Activated B cell treated with CpG ODN at 0.5 μM for 24 hours (primary cell): ENCODE measurements at regions not wholly inside any gene's neighbourhood (a gene's known extent, or its start where the extent isn't known, plus 50 kb on each side); places are given as distances from the start of the nearest gene placed in this dataset.

ENCODE experiments used
- ATAC-seq: fragments of 200-7000 bp; cut with Tn5 transposase; one replicate; pipeline ENCODE4 v1.10.0; 2021; ENCODE audit warnings: low read depth, mild to moderate bottlenecking, moderate library complexity
- CTCF ChIA-PET: fragments of 350-600 bp; sonication (Branson Sonifier 250); formaldehyde crosslinking; loops from one replicate; lab custom pipeline; 2021; ENCODE audit warnings: antibody characterized with exemption; lab: Charles Lee
- POLR2A ChIA-PET: fragments of 350-600 bp; sonication (Branson Sonifier 250); formaldehyde crosslinking; loops from one replicate; lab custom pipeline; 2021; ENCODE audit warnings: antibody characterized with exemption; lab: Charles Lee
- DNase-seq: peaks from one replicate; pipeline ENCODE4 v3.0.0; 2022
- H3K27ac Mint-ChIP-seq: one replicate; pipeline ENCODE4 v1.8.0; 2020; ENCODE audit warnings: mixed read lengths
- H3K27me3 Mint-ChIP-seq: one replicate; pipeline ENCODE4 v1.8.0; 2021; ENCODE audit warnings: mixed read lengths
- H3K36me3 Mint-ChIP-seq: one replicate; pipeline ENCODE4 v1.8.0; 2021; ENCODE audit warnings: low read depth, mixed read lengths
- H3K4me1 Mint-ChIP-seq: one replicate; pipeline ENCODE4 v1.8.0; 2021; ENCODE audit warnings: mixed read lengths
- H3K4me3 Mint-ChIP-seq: one replicate; pipeline ENCODE4 v1.8.0; 2020; ENCODE audit warnings: mild to moderate bottlenecking, mixed read lengths
- H3K9me3 Mint-ChIP-seq: one replicate; pipeline ENCODE4 v1.8.0; 2020; ENCODE audit warnings: mixed read lengths
- intact Hi-C: fragments of 100-400 bp; cut with micrococcal nuclease; formaldehyde crosslinking; loops from one replicate; pipeline ENCODE4 v1.15.1; 2024
- TF ChIP-seq, protein P1 (sequence below): fragments of 200-600 bp; IDR thresholded peaks from one replicate; pipeline ENCODE4 v1.8.0; 2022; ENCODE audit warnings: antibody characterized with exemption, mild to moderate bottlenecking

GRCh38 chr9:106059886-106060285 is 365.5 kb downstream of the TMEM38B start:
- peaks cover 2% of the 10 kb centered on the region for H3K9me3 Mint-ChIP-seq
- DNase-seq (no peak), ATAC-seq (no peak)
- no peak overlapping the region for H3K4me3 Mint-ChIP-seq
- no peaks in the 10 kb centered on the region for H3K27me3 Mint-ChIP-seq
- H3K4me1 Mint-ChIP-seq: no peaks in the 10 kb centered on the region
- no peak overlapping the region for H3K27ac Mint-ChIP-seq
- no peaks in the 10 kb centered on the region for H3K36me3 Mint-ChIP-seq
- ChIA-PET POLR2A (no interaction called here), CTCF (no interaction called here)
- intact Hi-C loops: no loop called here
- TF ChIP-seq, protein P1, sequence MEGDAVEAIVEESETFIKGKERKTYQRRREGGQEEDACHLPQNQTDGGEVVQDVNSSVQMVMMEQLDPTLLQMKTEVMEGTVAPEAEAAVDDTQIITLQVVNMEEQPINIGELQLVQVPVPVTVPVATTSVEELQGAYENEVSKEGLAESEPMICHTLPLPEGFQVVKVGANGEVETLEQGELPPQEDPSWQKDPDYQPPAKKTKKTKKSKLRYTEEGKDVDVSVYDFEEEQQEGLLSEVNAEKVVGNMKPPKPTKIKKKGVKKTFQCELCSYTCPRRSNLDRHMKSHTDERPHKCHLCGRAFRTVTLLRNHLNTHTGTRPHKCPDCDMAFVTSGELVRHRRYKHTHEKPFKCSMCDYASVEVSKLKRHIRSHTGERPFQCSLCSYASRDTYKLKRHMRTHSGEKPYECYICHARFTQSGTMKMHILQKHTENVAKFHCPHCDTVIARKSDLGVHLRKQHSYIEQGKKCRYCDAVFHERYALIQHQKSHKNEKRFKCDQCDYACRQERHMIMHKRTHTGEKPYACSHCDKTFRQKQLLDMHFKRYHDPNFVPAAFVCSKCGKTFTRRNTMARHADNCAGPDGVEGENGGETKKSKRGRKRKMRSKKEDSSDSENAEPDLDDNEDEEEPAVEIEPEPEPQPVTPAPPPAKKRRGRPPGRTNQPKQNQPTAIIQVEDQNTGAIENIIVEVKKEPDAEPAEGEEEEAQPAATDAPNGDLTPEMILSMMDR: no peak

DNA sequence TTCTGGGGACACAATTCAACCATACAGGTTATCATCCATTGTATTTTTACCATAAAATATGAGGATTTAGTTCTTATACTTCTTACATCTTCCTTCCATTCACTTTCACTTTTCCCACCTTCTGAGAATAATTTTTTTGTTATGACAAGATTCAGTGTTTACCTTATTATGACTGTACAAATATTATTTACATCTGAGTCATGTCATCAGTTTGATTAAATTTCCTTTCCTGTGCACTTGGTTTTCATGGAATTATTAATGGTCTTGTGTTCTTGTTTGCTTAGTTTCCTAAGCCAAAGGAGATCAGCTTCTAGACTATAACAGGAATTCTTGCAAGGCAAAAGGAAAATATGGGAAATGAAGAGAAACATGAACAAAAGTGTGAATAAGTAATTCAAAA is 366.5 kb downstream of the TMEM38B start:
- DNase-seq: no peak
- ChIA-PET CTCF (no interaction called here), POLR2A (no interaction called here)
- Mint-ChIP-seq H3K27ac (no peak overlapping the region), H3K4me1 (no peaks in the 10 kb centered on the region), H3K27me3 (no peaks in the 10 kb centered on the region), H3K9me3 (peaks cover 2% of the 10 kb centered on the region), H3K36me3 (no peaks in the 10 kb centered on the region), H3K4me3 (no peak overlapping the region)
- ATAC-seq: no peak
- intact Hi-C loops: no loop called here
- TF ChIP-seq, protein P1: no peak

GRCh38 chr9:106062250-106062649 is 367.9 kb downstream of the TMEM38B start:
- intact Hi-C loops: no loop called here
- H3K27me3 Mint-ChIP-seq: no peaks in the 10 kb centered on the region
- no peak overlapping the region for H3K27ac Mint-ChIP-seq
- no peak for DNase-seq
- H3K4me1 Mint-ChIP-seq: no peaks in the 10 kb centered on the region
- no peaks in the 10 kb centered on the region for H3K36me3 Mint-ChIP-seq
- peaks cover 2% of the 10 kb centered on the region for H3K9me3 Mint-ChIP-seq
- CTCF ChIA-PET: no interaction called here
- POLR2A ChIA-PET: no interaction called here
- TF ChIP-seq, protein P1: no peak
- ATAC-seq: no peak
- H3K4me3 Mint-ChIP-seq: no peak overlapping the region

- Mint-ChIP-seq H3K36me3 (no peaks in the 10 kb centered on the region), H3K4me3 (no peak overlapping the region), H3K27me3 (no peaks in the 10 kb centered on the region), H3K9me3 (peaks cover 4% of the 10 kb centered on the region), H3K4me1 (no peaks in the 10 kb centered on the region), H3K27ac (no peak overlapping the region)
- TF ChIP-seq, protein P1: no peak
- ChIA-PET POLR2A (no interaction called here), CTCF (no interaction called here)
- DNase-seq (no peak), ATAC-seq (no peak)
- intact Hi-C loops: no loop called here
These were observed 370.8 kb downstream of the TMEM38B start for GRCh38 chr9:106065136-106065535.

DNA sequence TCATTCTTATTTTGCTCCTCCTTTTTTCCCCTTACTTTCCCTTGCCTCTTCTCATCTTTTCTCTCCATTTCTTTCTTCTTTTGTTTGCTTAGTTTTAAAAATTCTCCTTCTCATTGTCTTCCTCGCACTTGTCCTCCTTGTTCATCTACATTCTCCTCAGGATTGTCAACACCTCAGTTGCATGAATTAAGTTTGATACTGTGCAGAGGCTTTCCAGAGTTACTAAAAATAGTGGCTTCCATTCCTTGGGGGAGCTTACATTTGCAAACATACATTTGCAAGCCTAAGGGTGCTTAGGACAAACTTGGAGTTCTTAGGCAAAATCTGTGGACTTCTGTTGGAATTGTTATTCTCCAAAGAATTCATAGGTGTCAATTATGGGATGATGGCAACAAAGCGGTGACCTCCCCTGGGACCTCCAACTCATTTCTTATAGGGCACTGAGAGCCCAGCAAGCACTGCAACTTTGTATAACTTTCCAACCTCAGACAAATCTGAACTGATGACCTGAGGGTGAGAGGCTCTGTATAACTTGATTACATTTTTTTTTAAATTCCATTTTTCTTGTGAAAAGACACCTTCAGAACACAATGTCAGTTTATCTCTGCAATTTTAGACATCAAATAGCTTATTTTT is 371.4 kb downstream of the TMEM38B start:
- ATAC-seq (no peak), DNase-seq (no peak)
- H3K27me3 Mint-ChIP-seq: no peaks in the 10 kb centered on the region
- ChIA-PET CTCF (no interaction called here), POLR2A (no interaction called here)
- no peaks in the 10 kb centered on the region for H3K4me1 Mint-ChIP-seq
- no peaks in the 10 kb centered on the region for H3K36me3 Mint-ChIP-seq
- peaks cover 3% of the 10 kb centered on the region for H3K9me3 Mint-ChIP-seq
- intact Hi-C loops: no loop called here
- H3K4me3 Mint-ChIP-seq: no peak overlapping the region
- H3K27ac Mint-ChIP-seq: no peak overlapping the region
- TF ChIP-seq, protein P1: no peak
